ENCODE measurements at regions not wholly inside any gene's neighbourhood (a gene's known extent, or its start where the extent isn't known, plus 50 kb on each side); places are given as distances from the start of the nearest gene placed in this dataset.

- Histone ChIP-seq H3K79me1 (ENCODE audit: insufficient read depth, low read depth, low read length, poor library complexity, severe bottlenecking) (no peaks in the 10 kb centered on the region), H2BK120ac (ENCODE audit: low read depth, low read length, poor library complexity, severe bottlenecking) (no peak overlapping the region), H3K23ac (ENCODE audit: insufficient read length, low read depth, low read length) (no peak overlapping the region), H3K14ac (ENCODE audit: insufficient read depth, low read length) (no peak overlapping the region), H3K9me3 (ENCODE audit: control insufficient read depth, low read depth, low read length) (peaks cover 7% of the 10 kb centered on the region), H3T11ph (ENCODE audit: low read length) (no peak overlapping the region), H4K5ac (ENCODE audit: insufficient read length, low read depth, low read length) (no peak overlapping the region), H2AFZ (ENCODE audit: low read length) (no peak overlapping the region), H3K4ac (ENCODE audit: low read depth, low read length) (no peak overlapping the region), H3K23me2 (ENCODE audit: insufficient read length, low read depth, low read length, poor library complexity, severe bottlenecking) (no peaks in the 10 kb centered on the region), H2BK5ac (ENCODE audit: insufficient read length, low read length) (no peak overlapping the region), H3K27ac (ENCODE audit: insufficient read length, low read depth, low read length) (no peak overlapping the region), H3K9ac (ENCODE audit: extremely low read depth, insufficient read length, low read length) (no peak overlapping the region), H3K4me1 (ENCODE audit: insufficient read depth, low read length) (no peaks in the 10 kb centered on the region), H2AK5ac (ENCODE audit: insufficient read length, low read length) (no peak overlapping the region), H3K79me2 (ENCODE audit: insufficient read depth, low read length) (no peaks in the 10 kb centered on the region), H2BK20ac (ENCODE audit: low read depth, low read length, poor library complexity, severe bottlenecking) (no peak overlapping the region), H3K56ac (ENCODE audit: insufficient read length, low read depth, low read length) (no peak overlapping the region), H3K18ac (ENCODE audit: insufficient read length, low read depth, low read length) (no peak overlapping the region), H3K27me3 (ENCODE audit: insufficient read depth, low read length) (no peaks in the 10 kb centered on the region), H2BK12ac (ENCODE audit: insufficient read length, low read depth, low read length) (no peak overlapping the region), H3K4me2 (ENCODE audit: insufficient read depth, insufficient read length, low read length) (no peak overlapping the region), H2BK15ac (ENCODE audit: low read depth, low read length) (no peak overlapping the region), H4K20me1 (ENCODE audit: control insufficient read depth, insufficient read depth, insufficient read length) (no peaks in the 10 kb centered on the region), H4K8ac (replicated peaks; ENCODE audit: insufficient read length, low read depth, low read length) (no peak overlapping the region), H4K91ac (ENCODE audit: insufficient read length, low read depth, low read length) (no peak overlapping the region)
- Mint-ChIP-seq H3K27ac (no peak overlapping the region), H3K4me3 (no peak overlapping the region), H3K36me3 (ENCODE audit: insufficient read depth in 1 of 3, low read depth in 3 of 3) (peaks cover 0 to 4% (median 0%) of the 10 kb centered on the region in 3 experiments; a peak in 2 of 7 replicates), H3K27me3 (ENCODE audit: low read depth) (no peaks in the 10 kb centered on the region; the same call in 1 of the 2 replicates), H3K4me1 (no peaks in the 10 kb centered on the region), H3K9me3 (peaks cover 54 to 89% of the 10 kb centered on the region in 2 experiments)
- no peak for TF ChIP-seq CTCF (conservative IDR thresholded peaks at IDR 0.05)
- DNase-seq = no peak
- WGBS (ENCODE audit: extremely low coverage, insufficient read length, low lambda C conversion rate) = no CpG with 5 or more reads among the region's 3 CpGs
Measured at GRCh38 chr2:88875736-88876135, 184.3 kb downstream of the RPIA start.
